ENCODE measurements at regions not wholly inside any gene's neighbourhood (a gene's known extent, or its start where the extent isn't known, plus 50 kb on each side); places are given as distances from the start of the nearest gene placed in this dataset.

DNA sequence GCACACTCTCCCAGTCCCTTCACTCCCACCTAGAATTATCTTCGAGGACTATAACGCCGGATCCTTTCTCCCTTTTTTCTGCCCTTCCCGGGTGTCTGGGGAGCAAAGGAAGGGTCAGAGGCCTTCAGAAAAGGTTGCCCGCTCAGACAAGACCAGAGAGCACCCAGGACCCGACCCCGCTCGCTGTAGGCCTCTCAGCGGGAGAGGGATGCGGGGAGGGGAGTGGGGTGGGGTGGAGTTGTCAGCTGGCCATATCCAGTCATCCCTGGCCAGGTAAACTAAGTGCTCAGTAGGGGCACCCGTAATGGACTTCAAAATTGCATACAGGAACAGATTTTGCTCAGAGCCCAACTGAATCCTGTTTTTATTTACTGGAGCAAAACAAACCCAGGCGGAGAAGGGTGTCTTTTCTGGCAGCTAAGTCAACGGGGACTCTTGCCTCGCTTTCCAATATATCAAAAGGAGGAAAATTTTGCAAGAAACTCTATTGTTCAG, 65.0 kb downstream of the NOL4 start:
- no peak for DNase-seq (ENCODE audit: low read depth in 4 of 4, low spot score in 3 of 4)

DNA sequence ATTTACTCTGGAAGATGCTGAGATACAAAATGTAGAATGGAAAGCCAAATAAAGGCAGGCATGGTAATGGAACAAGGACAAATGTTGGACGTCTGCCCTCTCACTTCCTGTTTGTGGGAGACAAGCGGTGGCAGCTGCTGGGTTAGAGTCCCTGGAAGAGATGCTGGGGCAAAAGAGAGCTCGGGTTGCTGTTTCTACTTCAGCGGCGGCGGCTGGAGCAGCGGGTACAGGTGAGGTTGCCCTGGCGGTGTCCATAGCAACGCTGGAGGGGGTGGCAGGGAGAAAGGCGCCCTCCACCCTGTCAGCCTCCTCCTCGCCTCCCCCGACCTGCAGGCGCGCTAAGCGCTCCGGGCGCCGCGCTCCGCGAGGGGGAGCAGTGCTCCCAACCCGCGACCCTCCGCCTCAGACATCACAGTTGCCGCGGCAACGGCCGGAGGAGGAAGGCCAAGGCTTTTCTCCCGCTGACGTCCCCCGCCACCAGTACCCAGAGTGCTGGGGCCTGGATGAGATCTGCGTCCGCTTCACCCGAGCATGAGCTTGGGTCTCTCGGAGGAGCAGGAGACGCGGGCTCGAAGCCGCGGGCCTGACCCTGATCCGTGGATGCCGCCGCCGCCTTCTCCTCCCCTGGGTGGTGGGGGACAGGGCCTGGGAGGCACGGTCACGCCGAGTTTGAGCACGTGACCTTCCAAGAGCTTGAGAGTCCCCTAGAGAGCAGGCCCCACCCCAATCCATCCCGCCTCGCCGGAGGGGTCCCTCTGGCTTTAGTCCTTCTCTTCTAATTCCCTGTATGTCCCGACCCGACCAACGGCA, 65.6 kb downstream of the NOL4 start:
- DNase-seq (ENCODE audit: low read depth in 4 of 4, low spot score in 3 of 4): peak; percentile 12 to 44 (median 22)

DNA sequence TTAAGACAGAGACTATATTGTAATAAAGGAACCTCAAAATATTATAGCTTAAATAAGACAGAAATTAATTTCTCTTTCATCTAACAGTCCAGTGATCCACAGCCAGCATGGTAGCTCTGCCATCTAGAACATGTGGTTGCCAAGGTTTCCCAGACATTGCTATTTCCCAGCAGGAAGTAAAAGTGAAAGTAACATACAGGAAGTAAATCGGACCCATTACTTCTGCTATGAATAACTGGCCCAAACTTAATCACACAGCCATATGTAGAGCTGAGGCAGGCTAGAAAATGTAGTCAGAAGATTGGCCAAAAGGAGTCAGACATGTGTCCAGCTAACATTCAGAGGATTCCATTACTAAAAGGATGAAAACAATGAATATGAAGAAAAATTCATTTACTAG, 71.0 kb downstream of the NOL4 start:
- no peak for DNase-seq (ENCODE audit: low read depth in 4 of 4, low spot score in 3 of 4)

DNA sequence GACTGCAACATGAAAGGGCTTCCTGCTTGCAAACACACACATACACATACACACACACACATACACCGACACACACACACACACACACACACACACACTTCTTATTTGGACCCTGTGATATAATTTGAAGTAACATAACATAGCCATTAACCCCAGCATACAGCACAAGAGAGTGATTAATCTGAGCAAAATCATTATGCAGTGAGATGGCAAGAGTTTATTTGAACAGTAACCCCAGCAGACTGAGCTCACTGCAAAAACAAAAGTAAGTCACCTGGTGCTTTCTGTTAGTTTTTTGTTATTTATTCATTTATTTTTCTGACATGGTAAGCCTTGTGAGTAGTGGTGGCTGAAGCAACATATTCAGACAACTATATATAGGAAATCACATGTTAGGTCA, 93.7 kb downstream of the NOL4 start:
- no peak for DNase-seq (ENCODE audit: low read depth in 4 of 4, low spot score in 3 of 4)

DNA sequence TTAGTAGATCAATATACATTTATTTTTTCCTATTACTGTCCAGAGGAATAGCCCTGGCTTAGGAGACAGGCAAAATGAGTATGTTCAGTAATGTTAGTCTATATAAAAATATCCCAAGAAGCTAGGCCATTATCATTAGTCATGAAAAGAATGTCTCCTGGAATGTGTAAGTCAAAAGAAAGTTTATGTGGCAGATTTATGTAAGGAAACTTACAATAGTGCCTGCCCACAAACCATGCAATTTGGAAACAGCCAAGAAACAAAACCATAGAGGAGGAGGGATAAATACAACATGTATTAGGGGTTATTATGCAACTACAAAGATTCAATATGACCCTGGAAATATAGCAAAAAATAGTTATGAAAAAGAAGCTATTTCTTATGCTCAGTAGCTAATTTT, 96.3 kb downstream of the NOL4 start:
- no peak for DNase-seq (ENCODE audit: low read depth in 4 of 4, low spot score in 3 of 4)

DNA sequence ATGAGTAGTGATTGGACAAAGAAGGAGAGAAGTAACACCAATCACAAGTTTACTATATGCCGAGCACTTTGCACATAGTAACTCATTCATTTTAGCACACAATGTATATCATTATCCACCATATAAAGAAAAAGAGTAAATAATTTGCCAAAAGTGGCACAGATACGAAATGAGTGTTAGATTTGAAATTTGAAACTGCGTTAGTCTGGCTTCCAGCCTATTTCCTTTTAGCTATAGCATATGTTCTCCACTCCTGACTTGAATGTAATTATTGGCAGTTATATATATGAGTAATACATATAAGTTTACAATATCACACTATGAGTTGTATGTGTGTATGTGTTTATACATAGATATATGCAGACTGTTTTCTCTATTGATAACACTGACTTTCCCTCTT, 98.6 kb downstream of the NOL4 start:
- DNase-seq (ENCODE audit: low read depth in 4 of 4, low spot score in 3 of 4): no peak

DNA sequence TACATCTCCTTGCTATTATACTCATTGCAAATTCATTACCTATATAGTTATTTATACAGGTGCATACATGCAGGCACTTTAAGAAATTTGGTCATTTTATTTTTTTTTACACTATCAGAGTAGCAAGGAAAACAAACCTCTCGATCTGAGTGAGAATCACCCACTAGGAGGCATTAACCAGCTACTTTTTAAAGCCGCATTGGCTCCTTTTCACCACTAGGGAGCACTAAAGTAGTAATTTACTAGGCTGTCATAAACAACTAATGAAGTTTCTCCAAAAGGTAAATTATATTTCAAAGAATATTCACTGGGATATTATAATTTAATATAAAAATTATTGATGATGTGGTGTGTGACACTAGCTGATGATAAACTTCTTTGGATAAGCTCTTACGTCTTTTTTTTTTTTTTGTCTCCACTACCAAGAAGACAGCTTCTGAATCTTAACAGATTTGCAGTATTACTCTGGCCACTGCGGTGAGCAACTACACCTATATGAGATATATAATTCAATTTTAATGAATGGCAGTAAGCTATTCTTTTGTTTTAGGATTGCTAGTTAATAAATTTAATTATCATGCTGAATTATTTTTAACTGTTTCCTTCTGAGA, 101.9 kb downstream of the NOL4 start:
- peak in 1 of 4 donors; percentile 15 for DNase-seq (ENCODE audit: low read depth in 4 of 4, low spot score in 3 of 4)

DNA sequence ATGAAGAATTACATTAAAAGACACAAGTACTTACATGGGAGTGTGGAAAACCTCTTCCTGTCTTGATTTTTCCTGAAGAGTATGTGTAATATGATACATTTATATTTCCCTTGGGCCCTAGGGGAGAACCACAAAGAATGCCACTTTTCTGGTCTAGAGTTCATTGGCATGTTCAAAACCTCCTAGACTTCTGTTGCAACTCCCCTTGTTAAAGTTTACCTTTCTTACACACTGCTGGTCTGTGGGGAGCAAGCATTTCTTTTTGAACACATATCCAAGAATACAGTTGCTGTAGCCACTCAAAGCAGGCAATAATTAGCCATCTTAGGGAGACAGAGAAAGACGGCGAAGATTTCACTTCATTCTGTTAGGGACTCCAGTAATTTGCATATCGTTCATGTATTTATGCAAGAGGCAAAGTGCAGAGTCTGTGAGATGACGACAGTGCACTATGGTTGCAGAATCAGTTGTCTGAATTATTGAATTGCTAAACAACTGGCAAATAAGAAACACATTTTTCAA, 103.5 kb downstream of the NOL4 start:
- DNase-seq (ENCODE audit: low read depth in 4 of 4, low spot score in 3 of 4): peak in 2 of 4 donors; percentile 15 to 31

DNA sequence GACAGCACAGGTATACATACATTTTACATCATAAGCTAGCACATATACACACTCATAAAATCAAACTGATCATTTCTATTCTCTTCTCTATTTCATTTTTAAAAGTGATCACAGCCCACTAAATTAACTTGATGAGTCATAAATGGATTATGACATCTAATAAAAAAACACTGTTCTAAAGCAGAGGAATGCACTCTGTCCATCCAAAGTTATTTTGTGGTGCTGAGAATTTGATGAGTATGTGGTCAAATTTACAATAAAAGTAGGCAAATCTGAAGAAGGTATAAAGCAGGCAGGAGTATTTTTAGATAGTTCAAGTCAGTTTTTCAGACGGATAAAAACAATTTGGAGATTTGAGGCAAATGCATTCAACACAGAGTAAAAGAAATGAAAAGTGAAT, 104.4 kb downstream of the NOL4 start:
- DNase-seq (ENCODE audit: low read depth in 4 of 4, low spot score in 3 of 4): no peak

DNA sequence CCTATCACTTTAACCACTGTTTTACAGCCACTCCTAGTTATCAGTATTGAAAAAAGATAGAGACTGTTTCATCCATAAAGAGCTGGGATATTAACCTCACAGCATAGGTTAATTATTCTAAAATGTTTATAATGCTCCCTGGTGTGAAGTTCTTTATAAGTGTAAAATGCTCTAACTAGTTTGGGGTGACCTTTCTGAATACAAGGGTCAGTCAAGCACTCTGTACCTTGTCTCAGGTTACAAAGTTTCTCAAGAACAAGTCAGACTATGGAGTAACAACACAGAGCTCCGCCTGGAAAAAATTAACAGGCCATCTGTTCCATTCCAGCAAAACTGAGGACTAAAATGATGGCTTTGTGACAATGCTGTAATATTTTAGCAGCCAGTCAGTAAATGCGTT, 107.4 kb downstream of the NOL4 start:
- peak in 1 of 4 donors; percentile 22 for DNase-seq (ENCODE audit: low read depth in 4 of 4, low spot score in 3 of 4)

DNA sequence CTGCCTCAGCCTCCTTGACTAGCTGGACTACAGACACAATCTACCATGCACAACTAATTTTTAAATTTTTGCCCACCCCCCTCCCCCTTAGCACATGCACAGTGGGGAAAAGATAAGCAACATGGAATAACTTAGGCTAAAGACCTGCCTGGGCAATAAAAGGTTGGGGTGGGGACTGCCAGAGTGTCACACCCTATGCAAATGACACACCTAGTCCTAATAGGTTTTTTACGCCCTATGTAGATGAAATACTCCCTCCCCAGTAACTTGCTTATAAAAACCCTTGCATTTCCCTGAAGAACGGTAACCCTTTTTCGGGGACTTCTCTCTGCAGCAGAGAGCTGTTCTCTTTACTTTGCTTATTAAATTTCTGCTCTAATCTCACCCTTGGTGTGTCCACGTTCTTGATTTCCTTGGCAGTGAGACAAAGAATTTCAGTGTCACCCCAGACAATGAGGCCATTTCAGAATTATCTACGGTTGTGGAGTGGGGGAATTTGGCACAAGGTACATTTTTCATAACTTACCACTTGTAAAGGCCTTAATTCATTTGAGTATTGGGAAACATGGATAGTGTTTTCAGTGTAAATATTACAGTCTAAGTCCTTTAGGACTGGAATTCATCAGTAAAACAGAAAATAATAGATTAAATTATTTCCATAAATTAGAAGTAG, 109.2 kb downstream of the NOL4 start:
- DNase-seq (ENCODE audit: low read depth in 4 of 4, low spot score in 3 of 4): no peak

DNA sequence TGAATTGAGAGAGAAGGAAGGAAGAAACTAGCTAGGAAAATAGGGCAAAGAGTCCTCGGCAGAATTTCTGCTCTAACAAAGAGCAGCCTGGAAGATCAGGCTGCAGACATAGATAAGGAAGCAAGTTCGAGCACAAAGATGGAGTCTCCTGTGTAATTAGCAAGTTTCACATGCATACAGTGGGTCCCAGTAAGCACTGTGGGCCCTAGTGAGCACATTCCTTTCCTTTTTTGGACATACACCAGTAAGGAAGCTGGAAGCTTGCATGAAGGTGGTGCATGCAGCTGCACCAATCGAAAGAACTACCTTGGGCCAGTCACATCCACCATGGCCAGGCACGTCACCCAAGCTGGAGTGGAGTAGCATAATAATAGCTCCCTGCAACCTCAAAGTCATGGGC, 109.7 kb downstream of the NOL4 start:
- DNase-seq (ENCODE audit: low read depth in 4 of 4, low spot score in 3 of 4): no peak

DNA sequence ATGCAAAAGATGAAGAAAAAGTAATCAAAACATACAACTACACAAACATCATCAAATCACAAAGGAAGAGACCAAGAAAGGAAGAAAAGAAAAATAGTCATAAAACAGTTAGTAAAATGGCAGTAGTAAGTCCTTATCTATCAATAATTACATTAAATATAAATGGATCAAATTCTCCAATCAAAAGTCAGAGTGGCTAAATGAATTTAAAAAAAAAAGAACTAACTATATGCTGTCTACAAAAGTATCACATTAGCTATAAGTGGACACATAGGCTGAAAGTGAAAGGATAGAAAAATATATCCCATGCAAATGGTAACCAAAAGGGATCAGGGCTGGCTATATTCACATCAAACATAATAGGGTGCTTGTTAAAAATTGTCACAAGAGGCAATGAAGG, 116.5 kb downstream of the NOL4 start:
- no peak for DNase-seq (ENCODE audit: low read depth in 4 of 4, low spot score in 3 of 4)

DNA sequence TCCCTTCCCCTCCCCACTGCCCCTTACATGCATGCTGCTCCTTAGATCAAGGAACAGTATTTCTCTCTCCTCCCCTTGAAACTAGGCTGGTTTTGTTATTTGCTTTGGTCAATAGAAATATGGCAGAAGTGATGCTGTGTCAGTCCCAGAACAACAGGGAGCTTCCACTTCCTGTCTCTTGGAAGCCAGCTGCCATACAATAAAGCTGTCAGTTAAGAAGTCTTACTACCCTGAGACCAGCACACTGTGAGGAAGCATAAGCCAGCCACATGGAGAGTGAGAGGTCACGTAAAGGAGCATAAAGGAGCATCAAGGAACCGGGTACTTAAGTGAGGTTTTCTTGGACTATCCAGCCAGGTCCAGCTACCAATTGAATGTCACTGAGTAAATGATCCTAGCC, 126.6 kb downstream of the NOL4 start:
- no peak for DNase-seq (ENCODE audit: low read depth in 4 of 4, low spot score in 3 of 4)

DNA sequence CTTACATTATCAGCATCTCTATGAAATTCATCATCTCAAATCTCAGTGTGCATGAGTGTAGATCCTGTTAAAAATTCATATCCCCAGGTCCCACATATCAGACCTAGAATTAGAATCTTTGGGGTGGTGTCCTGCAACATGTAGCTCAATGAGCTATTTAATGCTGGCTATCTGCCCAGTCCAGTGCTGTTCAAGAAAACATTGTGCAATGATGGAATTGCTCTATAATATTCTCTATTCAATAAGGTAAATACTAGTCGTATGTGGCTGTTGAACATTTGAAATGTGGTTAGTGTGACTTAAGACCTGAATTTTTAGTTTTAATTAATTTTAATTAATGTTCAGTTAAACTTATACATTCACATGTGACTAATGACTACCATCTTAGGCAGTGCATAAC, 127.4 kb downstream of the NOL4 start:
- no peak for DNase-seq (ENCODE audit: low read depth in 4 of 4, low spot score in 3 of 4)

DNA sequence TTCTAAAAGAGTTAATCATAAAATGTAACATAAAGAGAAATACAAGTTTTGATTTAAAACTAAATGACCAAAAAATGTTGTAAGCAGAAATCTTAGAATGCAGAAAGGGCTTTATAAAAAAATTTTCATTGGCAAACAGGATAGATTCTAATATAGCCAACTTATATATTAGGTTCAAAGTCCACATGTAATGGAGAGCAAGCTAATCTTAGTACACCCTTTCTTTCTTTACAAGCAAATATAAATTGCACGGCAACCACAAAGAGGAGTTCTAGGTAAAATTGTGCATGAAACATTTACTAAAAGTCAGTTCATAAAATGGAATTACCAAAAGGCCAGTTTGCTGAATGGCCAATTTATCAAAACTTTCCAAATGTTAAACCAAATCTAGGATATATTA, 130.6 kb downstream of the NOL4 start:
- no peak for DNase-seq (ENCODE audit: low read depth in 4 of 4, low spot score in 3 of 4)

DNA sequence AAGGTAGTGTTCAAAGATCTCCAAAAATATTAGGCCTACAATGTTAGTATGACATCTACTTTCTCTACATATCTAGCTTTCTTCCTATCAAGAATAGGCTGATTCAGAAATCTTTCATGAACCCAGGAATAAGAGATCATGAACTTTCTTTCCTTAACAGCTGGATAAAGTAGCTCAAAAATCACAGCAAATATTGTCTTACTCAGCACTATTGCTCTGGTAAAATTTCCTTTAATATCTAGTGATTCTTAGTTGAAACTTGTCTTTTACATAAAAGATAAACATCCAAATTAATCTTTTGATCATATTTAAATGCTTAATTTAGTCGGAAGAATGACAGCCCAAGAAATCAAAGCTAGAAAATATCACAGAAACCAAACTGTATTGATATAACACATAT, 131.9 kb downstream of the NOL4 start:
- no peak for DNase-seq (ENCODE audit: low read depth in 4 of 4, low spot score in 3 of 4)

DNA sequence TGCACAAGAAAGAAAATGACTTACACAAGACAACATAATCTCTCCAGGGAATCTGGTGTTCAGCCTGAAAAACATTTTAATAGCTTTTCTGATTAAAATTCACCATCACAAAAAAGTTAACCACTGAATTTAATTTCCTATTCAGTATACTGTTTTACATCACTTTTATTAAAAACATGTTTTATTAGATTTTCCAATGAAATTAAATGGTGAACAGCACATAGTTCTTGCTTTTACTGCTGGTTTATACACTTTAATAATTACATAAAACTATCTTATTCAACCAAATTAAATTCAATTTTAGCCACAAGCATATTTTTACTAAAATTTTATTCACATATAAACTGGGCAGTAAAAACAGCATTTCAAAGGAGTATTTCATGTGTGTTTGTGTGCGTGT, 138.3 kb downstream of the NOL4 start:
- DNase-seq (ENCODE audit: low read depth in 4 of 4, low spot score in 3 of 4): no peak

DNA sequence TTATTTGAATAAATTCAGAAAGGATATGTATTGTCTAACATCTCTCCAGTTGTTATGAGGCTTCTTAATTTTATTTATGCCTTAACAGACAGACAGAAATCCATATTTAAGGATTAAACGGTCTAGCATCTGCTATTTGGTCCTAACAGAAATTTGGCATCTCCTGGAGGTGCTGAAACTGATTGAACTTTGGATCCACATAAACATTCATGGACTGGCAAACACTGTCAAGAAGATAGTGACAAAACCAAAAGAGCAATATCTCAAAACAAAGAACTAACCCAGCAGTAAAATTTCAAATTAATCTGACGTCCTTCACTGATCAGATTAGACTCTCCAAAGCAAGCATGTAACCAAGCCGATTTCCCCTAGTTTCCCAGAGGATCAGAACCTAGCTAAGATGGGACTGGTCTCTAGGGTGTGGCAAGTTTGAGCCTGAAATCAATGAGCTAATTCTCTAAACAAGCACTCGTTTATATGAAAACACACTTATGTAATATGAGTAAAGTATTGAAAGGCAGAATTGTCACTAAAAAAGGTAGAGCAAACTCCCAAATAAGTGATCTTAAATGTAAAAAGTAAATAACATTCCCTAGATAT, 139.5 kb downstream of the NOL4 start:
- no peak for DNase-seq (ENCODE audit: low read depth in 4 of 4, low spot score in 3 of 4)

DNA sequence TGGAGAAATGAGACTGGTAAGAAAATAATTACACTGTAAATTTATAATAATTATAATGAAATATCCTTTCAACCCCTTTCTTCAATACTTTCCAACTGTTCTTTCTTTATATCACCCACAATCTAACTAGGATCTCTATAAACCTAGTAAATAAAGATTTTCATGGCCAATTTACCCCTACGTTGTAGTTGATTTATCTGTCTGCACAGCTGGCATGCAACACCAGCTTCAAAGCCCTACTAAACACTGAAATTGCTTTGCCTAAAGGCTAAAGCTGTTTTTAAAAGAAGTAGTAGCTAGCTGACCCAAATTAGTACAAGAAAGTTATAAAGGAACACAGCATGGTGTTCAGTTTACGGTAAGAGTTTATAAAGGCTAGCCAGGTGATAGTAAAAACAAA, 140.1 kb downstream of the NOL4 start:
- DNase-seq (ENCODE audit: low read depth in 4 of 4, low spot score in 3 of 4): no peak

DNA sequence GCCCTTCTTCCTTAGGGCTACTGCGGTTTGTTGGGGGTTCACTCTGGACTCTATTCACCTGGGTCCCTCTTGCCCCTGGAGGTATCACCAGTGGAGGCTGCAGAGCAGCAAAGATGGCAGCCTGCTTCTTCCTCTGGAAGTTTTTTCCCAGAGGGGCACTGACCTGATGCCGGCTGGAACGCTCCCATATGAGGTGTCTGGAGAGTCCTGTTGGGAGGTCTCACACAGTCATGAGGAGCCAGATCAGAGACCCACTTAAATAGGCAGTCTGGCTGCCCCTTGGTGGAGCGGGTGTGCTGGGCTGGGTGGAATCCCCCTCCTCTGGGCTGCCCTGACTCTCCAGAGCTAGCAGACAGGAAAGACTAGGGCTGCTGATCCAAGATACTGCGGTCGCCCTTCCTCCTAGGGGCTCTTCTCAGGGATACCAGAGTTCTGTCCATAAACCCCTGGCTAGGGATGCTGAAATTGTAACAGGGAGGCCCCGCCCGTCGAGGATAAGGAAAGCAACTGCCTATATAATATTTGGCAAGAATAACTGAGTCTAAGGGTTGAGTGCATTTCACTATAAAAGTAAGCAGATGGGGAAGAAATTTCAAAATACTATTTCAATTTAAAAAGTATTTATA, 140.7 kb downstream of the NOL4 start:
- DNase-seq (ENCODE audit: low read depth in 4 of 4, low spot score in 3 of 4): no peak
